K562 (cell line): ENCODE measurements at regions not wholly inside any gene's neighbourhood (a gene's known extent, or its start where the extent isn't known, plus 50 kb on each side); places are given as distances from the start of the nearest gene placed in this dataset.

Source experiments
- ATAC-seq: fragments of 200-7000 bp; cut with Tn5 transposase; 3 replicates; pipeline ENCODE4 v1.9.1; 2020; ENCODE audit warnings: moderate library complexity
- BruUV-seq: library from RNA; stranded (reverse); fragments of 400-500 nt; replicated peaks from 2 replicates; lab custom pipeline; 2021; lab: Mats Ljungman, UMichigan
- CTCF ChIA-PET: fragments of 300-600 bp; formaldehyde crosslinking; extraction: SDS; loops from one replicate; lab custom pipeline; 2021; ENCODE audit warnings: low intra/inter-chr PET ratio; lab: Yijun Ruan, JAX
- POLR2A ChIA-PET: fragments of 300-600, 350-650 bp; sonication (Branson Sonifier 250); formaldehyde crosslinking; extraction: SDS; loops from one replicate; lab custom pipeline; 2021; ENCODE audit warnings: antibody characterized with exemption, inconsistent platforms; lab: Yijun Ruan, JAX
- DNase-seq, 4 experiments: peaks; one replicate each; pipeline versions ENCODE4 v3.0.0 to v3.0.0-alpha.2; 2011 to 2018; ENCODE audit warnings: low spot score in 3 of 4, mixed read lengths in 3 of 4; ENCODE audit errors: extremely low read depth in 1 of 4
- FAIRE-seq: peaks from 2 replicates; lab custom pipeline; 2011; peaks lifted over from hg19 to GRCh38; lab: Jason Lieb, UNC
- H2AFZ ChIP-seq: 2 replicates; pipeline ENCODE4 v1.6.0; 2011; ENCODE audit warnings: low read depth, low read length, control low read depth, inconsistent platforms
- H3K27ac ChIP-seq: fragments of 200-600 bp; 3 replicates; pipeline ENCODE4 v1.8.0; 2011; ENCODE audit warnings: low read depth, mild to moderate bottlenecking, control low read depth, inconsistent platforms, low read length, moderate library complexity, mixed read lengths; ENCODE audit errors: extremely low read depth
- H3K27me3 ChIP-seq, 2 experiments: fragments of 300-600 bp in 1 of 2; 2 replicates in 1 of 2; 3 replicates in 1 of 2; pipeline versions ENCODE4 v1.6.0 to v1.8.0; 2011; ENCODE audit warnings: inconsistent platforms in 2 of 2, low read length in 2 of 2, mild to moderate bottlenecking in 1 of 2, mixed read lengths in 1 of 2, moderate library complexity in 1 of 2; ENCODE audit not compliant: control insufficient read depth in 2 of 2, insufficient read depth in 2 of 2
- H3K36me3 ChIP-seq: fragments of 300-600 bp; 3 replicates; pipeline ENCODE4 v1.8.0; 2011; ENCODE audit warnings: mild to moderate bottlenecking, low read length, inconsistent platforms; ENCODE audit not compliant: control insufficient read depth, insufficient read depth
- H3K4me1 ChIP-seq, 2 experiments: fragments of 200-600 bp in 1 of 2; replicated peaks in 1 of 2; 2 replicates in 1 of 2; 3 replicates in 1 of 2; pipeline versions ENCODE4 v1.5.1 to v1.8.0; 2011; ENCODE audit warnings: inconsistent platforms in 2 of 2, low read length in 2 of 2, mild to moderate bottlenecking in 1 of 2, mixed read lengths in 1 of 2, moderate library complexity in 1 of 2; ENCODE audit not compliant: control insufficient read depth in 2 of 2, insufficient read depth in 2 of 2
- H3K4me2 ChIP-seq: 2 replicates; pipeline ENCODE4 v1.6.1; 2011; ENCODE audit warnings: low read length, control low read depth, inconsistent platforms, mixed read lengths; ENCODE audit not compliant: insufficient read depth
- H3K4me3 ChIP-seq: fragments of 200-600 bp; sonication (generic), shearing (Covaris generic); 2 replicates; pipeline ENCODE4 v1.5.1; 2016; ENCODE audit warnings: control low read depth, inconsistent platforms
- H3K79me2 ChIP-seq: fragments of 200-600 bp; 3 replicates; pipeline ENCODE4 v1.8.0; 2011; ENCODE audit warnings: low read length, inconsistent platforms; ENCODE audit not compliant: control insufficient read depth, insufficient read depth
- H3K9ac ChIP-seq, 2 experiments: 2 replicates each; pipeline versions ENCODE4 v1.6.0 to v1.6.1; 2011; ENCODE audit warnings: low read depth in 2 of 2, low read length in 2 of 2, control low read depth in 1 of 2, inconsistent platforms in 1 of 2, mild to moderate bottlenecking in 1 of 2, mixed read lengths in 1 of 2; ENCODE audit not compliant: insufficient read depth in 1 of 2
- H3K9me1 ChIP-seq: one replicate; pipeline ENCODE4 v1.6.0; 2011; ENCODE audit warnings: inconsistent platforms, mild to moderate bottlenecking, low read length, moderate library complexity; ENCODE audit not compliant: control insufficient read depth, insufficient read depth
- H3K9me3 ChIP-seq: replicated peaks from 2 replicates; pipeline ENCODE4 v1.5.1; 2011; ENCODE audit warnings: low read depth, low read length, inconsistent platforms; ENCODE audit not compliant: control insufficient read depth, insufficient read depth
- H4K20me1 ChIP-seq: replicated peaks from 2 replicates; pipeline ENCODE4 v1.6.1; 2011; ENCODE audit warnings: low read length, inconsistent platforms, mixed read lengths; ENCODE audit not compliant: control insufficient read depth, insufficient read depth
- BHLHE40 ChIP-seq: IDR thresholded peaks from 2 replicates; pipeline ENCODE4 v1.6.1; 2011; ENCODE audit warnings: low read length, improper control_type of control experiment
- CEBPG ChIP-seq, 3 experiments: fragments of 200-800 bp in 1 of 3; sonication (Bioruptor generic) in 1 of 3; sonication (generic) in 1 of 3; formaldehyde crosslinking in 1 of 3; IDR thresholded peaks in 2 of 3; conservative IDR thresholded peaks in 1 of 3; 2 replicates each; pipeline versions ENCODE4 v1.6.1 to v1.8.0; 2016 to 2022; ENCODE audit warnings: missing compliant biosample characterization in 2 of 3, missing genetic modification characterization in 2 of 3, mild to moderate bottlenecking in 1 of 3, missing genetic modification reagents in 1 of 3
- EGR1 ChIP-seq: fragments of 450-650 bp; conservative IDR thresholded peaks from 2 replicates; pipeline ENCODE4 v1.6.1; 2017; ENCODE audit warnings: mild to moderate bottlenecking
- HDAC2 ChIP-seq: fragments of 450-650 bp; IDR thresholded peaks from 2 replicates; pipeline ENCODE4 v1.6.1; 2016; ENCODE audit warnings: mild to moderate bottlenecking
- NR1H2 ChIP-seq: sonication (generic); formaldehyde crosslinking; IDR thresholded peaks from 2 replicates; pipeline ENCODE4 v1.4.0; 2020; ENCODE audit warnings: mild to moderate bottlenecking, missing genetic modification reagents
- NR4A1 ChIP-seq, 2 experiments: fragments of 250-450 bp in 1 of 2; fragments of 450-650 bp in 1 of 2; sonication (Bioruptor Pico) in 1 of 2; IDR thresholded peaks; 2 replicates each; pipeline versions ENCODE4 v1.4.0 to v1.6.1; 2016 to 2020; ENCODE audit warnings: mild to moderate bottlenecking in 2 of 2, missing compliant biosample characterization in 1 of 2, missing genetic modification characterization in 1 of 2, moderate library complexity in 1 of 2
- SIN3A ChIP-seq, 2 experiments: fragments of 150-350 bp in 1 of 2; IDR thresholded peaks; 2 replicates each; pipeline ENCODE4 v1.6.1; 2011 to 2016; ENCODE audit warnings: borderline replicate concordance in 2 of 2, low read depth in 2 of 2, low read length in 2 of 2, mild to moderate bottlenecking in 2 of 2, moderate library complexity in 2 of 2; ENCODE audit not compliant: control insufficient read depth in 1 of 2
- SIN3B ChIP-seq: fragments of 450-650 bp; IDR thresholded peaks from 2 replicates; pipeline ENCODE4 v1.6.1; 2017; ENCODE audit warnings: low read depth, mild to moderate bottlenecking, moderate library complexity
- SIX5 ChIP-seq, 2 experiments: IDR thresholded peaks; 2 replicates each; pipeline ENCODE4 v1.6.1; 2011; ENCODE audit warnings: low read length in 2 of 2, borderline replicate concordance in 1 of 2, low read depth in 1 of 2, mild to moderate bottlenecking in 1 of 2, moderate library complexity in 1 of 2; ENCODE audit not compliant: insufficient read depth in 1 of 2
- SREBF2 ChIP-seq: sonication (generic); formaldehyde crosslinking; IDR thresholded peaks from 2 replicates; pipeline ENCODE4 v1.4.0; 2020; ENCODE audit warnings: mild to moderate bottlenecking, missing genetic modification reagents
- ZBTB33 ChIP-seq: sonication (generic); formaldehyde crosslinking; IDR thresholded peaks from 2 replicates; pipeline ENCODE4 v1.8.1; 2023; ENCODE audit warnings: mild to moderate bottlenecking, missing genetic modification reagents
- ZNF707 ChIP-seq: fragments of 250-450 bp; sonication (Bioruptor Pico); conservative IDR thresholded peaks from 2 replicates; pipeline ENCODE4 v1.8.0; 2022; ENCODE audit warnings: inconsistent platforms, mild to moderate bottlenecking, moderate library complexity
- whole genome bisulfite sequencing: fragments of 100-300 bp; shearing (Covaris generic); methylation state at CpG from one replicate; pipeline ENCODE4 v1.1.6; 2016; ENCODE audit warnings: low coverage, mixed read lengths; ENCODE audit not compliant: insufficient coverage; ENCODE audit errors: missing lambda C conversion rate; 5-methylcytosine and 5-hydroxymethylcytosine counted together
- in situ Hi-C: fragments of 300-500 bp; cut with MboI; formaldehyde crosslinking; loops from 4 replicates; pipeline ENCODE4 v1.15.0; 2018; ENCODE audit warnings: inconsistent platforms, mixed read lengths
- intact Hi-C: fragments of 100-400 bp; cut with micrococcal nuclease; formaldehyde crosslinking; loops from 2 replicates; pipeline ENCODE4 v1.14.2; 2022
- TF ChIP-seq, protein P1 (sequence below): sonication (generic); formaldehyde crosslinking; IDR thresholded peaks from 2 replicates; pipeline ENCODE4 v1.9.0; 2022; ENCODE audit warnings: mild to moderate bottlenecking, missing genetic modification reagents

DNA sequence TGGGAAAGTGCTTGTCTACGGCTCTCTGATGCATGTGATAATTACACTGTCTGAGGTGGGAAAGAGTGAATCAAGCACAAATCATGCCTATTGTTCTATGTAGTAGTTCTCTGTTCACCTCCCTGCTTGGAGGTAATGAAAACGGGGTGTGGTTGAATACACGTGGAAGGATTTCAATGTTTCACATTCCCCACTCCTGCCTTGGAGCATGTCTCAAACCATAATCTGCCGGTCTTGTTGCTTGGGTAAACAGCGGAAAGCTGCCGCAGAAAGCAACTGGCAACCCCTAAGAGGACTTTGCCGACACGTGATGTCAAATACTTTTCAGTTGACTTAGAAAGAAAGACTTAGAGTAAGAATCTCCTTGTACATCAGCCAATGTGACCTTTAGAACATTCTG is 63.5 kb upstream of the MOCS2 start:
- Histone ChIP-seq H4K20me1 (no peaks in the 10 kb centered on the region), H2AFZ (no peak overlapping the region), H3K4me3 (no peak overlapping the region), H3K27ac (no peak overlapping the region), H3K79me2 (no peaks in the 10 kb centered on the region), H3K27me3 (no peaks in the 10 kb centered on the region), H3K36me3 (no peaks in the 10 kb centered on the region), H3K9me3 (no peaks in the 10 kb centered on the region), H3K4me2 (no peak overlapping the region), H3K9ac (no peak overlapping the region), H3K9me1 (no peaks in the 10 kb centered on the region), H3K4me1 (no peaks in the 10 kb centered on the region)
- in situ Hi-C loops (no loop called here), intact Hi-C loops (no loop called here)
- no TSS peak for BruUV-seq
- ATAC-seq (no peak), DNase-seq (no peak), FAIRE-seq (no peak)
- POLR2A ChIA-PET, result no interaction called here
- CTCF ChIA-PET, result no interaction called here
- no peak for TF ChIP-seq SIN3A (IDR thresholded peaks at IDR 0.05; ENCODE audit: borderline replicate concordance in 2 of 2, control insufficient read depth in 1 of 2, low read depth in 2 of 2, low read length in 2 of 2)
- no peak for TF ChIP-seq ZBTB33 (CRISPR knock-in tag)
- WGBS, result 15% methylated on average over 8 of the region's 8 CpGs

- H3K27me3 ChIP-seq, result no peaks in the 10 kb centered on the region; a peak in 1 of 5 replicates
- no peaks in the 10 kb centered on the region for H3K4me1 ChIP-seq
- H3K36me3 ChIP-seq, result no peaks in the 10 kb centered on the region
- ChIA-PET POLR2A (no interaction called here), CTCF (no interaction called here)
- no peak overlapping the region for H2AFZ ChIP-seq
- FAIRE-seq (no peak), ATAC-seq (no peak), DNase-seq (no peak)
- no peak overlapping the region for H3K9ac ChIP-seq
- intact Hi-C loops, result no loop called here
- no peaks in the 10 kb centered on the region for H3K9me1 ChIP-seq
- H3K4me3 ChIP-seq, result no peak overlapping the region
- no peaks in the 10 kb centered on the region for H3K9me3 ChIP-seq
- in situ Hi-C loops, result no loop called here
- no peak overlapping the region for H3K4me2 ChIP-seq
- no peaks in the 10 kb centered on the region for H4K20me1 ChIP-seq
- WGBS, result 2% methylated on average over 4 of the region's 4 CpGs
- H3K27ac ChIP-seq, result no peak overlapping the region
- no peaks in the 10 kb centered on the region for H3K79me2 ChIP-seq
- no TSS peak for BruUV-seq
- TF ChIP-seq HDAC2, result no peak
- TF ChIP-seq EGR1, result no peak
- no peak for TF ChIP-seq BHLHE40
- no peak for TF ChIP-seq ZNF707 (CRISPR knock-in tag)
- TF ChIP-seq NR1H2 (CRISPR knock-in tag), result no peak
- TF ChIP-seq CEBPG (CRISPR knock-in tag; IDR thresholded peaks at IDR 0.05), result no peak
- no peak for TF ChIP-seq CEBPG (tag; conservative IDR thresholded peaks at IDR 0.05 in 1 of 2, IDR thresholded peaks at IDR 0.05 in 1 of 2)
- no peak for TF ChIP-seq NR4A1 (CRISPR knock-in tag; IDR thresholded peaks at IDR 0.05)
- TF ChIP-seq NR4A1 (tag; IDR thresholded peaks at IDR 0.05), result no peak
- no peak for TF ChIP-seq SIX5 (IDR thresholded peaks at IDR 0.05; ENCODE audit: borderline replicate concordance in 1 of 2, insufficient read depth in 1 of 2, low read depth in 1 of 2, low read length in 2 of 2)
- TF ChIP-seq, protein P1, sequence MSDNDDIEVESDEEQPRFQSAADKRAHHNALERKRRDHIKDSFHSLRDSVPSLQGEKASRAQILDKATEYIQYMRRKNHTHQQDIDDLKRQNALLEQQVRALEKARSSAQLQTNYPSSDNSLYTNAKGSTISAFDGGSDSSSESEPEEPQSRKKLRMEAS (CRISPR knock-in tag), result no peak
- TF ChIP-seq SREBF2 (CRISPR knock-in tag), result no peak
- no peak for TF ChIP-seq SIN3B
These were observed 69.3 kb upstream of the MOCS2 start for GRCh38 chr5:53178830-53179229.
